Glomerular visceral epithelial cell (primary cell): ENCODE measurements at regions not wholly inside any gene's neighbourhood (a gene's known extent, or its start where the extent isn't known, plus 50 kb on each side); places are given as distances from the start of the nearest gene placed in this dataset.
"Not testable (repeated sequence)": the region's sequence is repeated elsewhere in the genome, so short reads cannot be mapped to it uniquely, and the experiment has no call there.

Experiments
- DNase-seq: peaks from one replicate; pipeline ENCODE4 v3.0.0-alpha.2; 2016; ENCODE audit errors: extremely low spot score

DNA sequence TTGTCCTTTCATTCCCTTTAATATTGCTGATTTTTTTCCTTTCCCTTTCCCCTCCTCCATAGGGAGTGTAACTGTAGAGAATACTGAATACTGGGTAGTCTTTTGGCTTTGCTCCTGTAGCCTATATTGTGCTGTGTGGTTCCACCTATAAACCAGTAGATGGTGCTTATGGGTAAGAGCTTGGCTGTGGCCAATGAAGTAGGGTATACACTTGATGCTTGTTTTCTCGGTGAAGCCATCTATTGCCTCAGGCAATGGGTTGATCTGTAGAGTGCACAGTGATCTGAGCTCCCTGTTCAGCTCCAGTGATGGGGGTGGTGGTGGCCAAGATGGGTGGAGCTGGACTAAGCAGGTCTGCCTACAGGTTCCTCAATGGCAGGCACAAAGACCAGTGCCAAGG is 203.3 kb upstream of the IMPG1 start:
- DNase-seq, result no peak

DNA sequence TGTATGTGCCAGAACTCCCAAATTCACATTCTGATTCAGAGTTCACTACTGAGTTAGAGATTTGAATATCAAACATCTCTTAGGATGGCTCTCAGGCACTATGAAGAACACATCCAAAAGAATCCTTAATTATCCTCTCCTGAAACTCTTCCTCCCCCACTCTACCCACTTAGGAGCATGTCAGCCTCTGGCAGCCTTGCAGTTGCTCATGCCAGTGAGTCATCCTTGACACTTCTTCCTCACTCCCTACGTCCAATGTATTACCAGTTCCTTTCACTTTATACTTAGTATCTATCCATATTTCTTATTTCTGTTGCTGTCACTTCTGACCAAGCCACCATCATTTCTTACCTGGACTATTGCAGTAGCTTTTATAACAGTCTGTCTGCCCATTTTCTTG is 192.0 kb upstream of the IMPG1 start:
- peak; percentile 4 for DNase-seq

DNA sequence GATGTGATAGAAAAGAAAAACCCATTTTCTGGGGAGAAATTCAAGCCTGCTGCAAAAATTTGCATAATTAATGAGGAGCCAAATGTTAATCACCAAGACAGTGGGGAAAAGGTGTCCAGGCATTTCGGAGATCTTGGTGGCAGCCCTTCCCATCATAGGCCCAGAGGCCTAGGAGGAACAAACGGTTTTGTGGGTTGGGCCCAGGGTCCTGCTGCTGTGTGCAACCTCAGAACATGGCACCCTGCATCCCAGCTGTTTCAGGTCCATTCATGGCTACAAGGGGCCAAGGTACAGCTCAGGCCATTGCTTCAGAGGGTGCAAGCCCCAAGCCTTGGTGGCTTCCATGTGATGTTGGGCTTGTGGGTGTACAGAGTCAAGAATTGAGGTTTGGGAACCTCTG is 189.8 kb upstream of the IMPG1 start:
- no peak for DNase-seq

DNA sequence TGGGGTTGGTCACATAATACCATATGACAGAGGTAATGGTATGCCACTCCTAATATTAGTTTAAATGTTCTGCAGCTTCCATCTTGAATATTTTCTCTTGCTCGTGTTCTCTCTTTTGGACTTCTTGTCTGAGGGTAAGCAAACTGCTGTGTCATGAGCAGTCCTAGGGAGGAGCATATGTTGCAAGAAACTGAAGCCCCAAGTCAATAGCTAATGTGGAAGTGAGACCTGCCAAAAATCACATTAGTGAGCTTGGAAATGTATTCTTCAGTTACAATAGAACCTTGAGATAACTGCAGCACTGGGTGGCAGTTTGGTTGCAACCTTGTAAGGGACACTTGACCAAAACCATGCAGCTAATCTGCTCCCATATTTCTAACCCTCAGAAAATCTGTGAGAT is 178.2 kb upstream of the IMPG1 start:
- DNase-seq, result no peak

DNA sequence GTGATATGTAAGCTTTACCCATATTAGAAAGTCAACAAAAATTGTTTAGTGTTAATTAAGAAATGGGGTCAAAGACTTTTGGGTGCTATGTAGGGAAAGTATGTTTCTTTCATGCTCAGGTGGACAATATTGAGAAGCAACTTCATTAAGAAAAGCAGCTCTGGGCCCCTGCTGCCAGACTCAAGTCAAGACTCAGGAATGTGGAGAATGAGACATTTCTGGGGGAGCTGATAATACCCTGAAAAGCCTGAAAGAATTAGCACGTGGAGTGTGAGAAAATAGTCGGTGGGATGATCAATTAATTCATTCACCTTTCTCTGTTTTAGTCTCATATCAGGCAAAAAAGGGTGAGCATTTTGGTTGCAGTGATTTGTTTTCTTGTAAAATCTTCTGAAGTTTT is 175.1 kb upstream of the IMPG1 start:
- no peak for DNase-seq

DNA sequence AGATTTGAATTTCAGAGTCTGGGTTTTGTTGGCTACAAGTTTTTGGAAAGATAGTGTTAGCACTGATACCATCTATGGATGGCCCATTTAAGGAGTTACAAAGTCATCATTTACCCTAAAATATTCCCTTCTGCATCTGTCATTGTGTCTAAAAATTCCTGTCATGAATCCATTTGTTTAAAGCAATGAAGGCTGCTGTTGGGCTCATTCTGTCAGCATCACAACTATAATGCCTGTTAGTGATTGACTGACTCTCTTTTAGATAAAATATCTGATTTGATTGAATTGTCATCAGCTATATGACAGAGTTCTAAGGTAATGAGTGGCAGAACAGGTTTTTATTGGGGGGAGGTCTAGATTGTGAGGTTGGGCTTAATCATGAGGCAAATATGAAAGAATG is 167.6 kb upstream of the IMPG1 start:
- no peak for DNase-seq

DNA sequence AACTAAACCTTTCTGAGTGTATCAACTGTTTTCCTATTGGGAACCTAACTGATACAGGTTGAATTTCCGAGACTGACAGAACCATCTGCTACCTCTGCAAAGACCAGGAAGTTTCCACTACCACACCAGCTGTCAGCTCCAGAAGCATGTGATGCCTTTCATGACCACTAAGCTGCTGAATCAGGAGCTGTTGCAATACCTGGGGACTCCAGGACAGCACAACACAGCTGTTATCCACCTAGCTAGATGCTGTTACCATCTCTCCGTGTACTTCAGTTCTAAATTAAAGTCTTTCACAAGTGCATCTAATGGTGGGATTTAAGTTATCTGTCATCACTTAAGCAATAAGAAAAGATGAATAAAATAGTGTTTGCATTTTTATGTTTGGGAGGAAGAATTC is 158.2 kb upstream of the IMPG1 start:
- DNase-seq, result no peak

DNA sequence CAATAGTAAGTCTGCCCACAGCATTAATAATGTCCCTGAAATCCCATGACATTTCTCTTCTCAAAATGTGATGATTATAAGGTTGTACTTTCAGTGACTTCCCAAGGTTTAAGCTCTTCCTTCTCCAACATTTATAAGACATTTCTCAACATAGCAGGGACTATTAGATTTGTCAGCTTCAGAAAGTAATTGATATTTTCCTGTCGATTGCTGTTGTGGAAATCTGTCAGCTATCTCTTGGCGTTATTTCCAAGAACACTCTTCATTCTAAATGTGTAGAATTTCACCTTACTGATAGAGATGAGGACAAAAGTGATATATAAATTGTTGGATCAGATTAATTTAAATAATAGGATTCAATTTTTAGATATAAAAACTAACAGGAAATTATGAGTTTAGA is 149.7 kb upstream of the IMPG1 start:
- DNase-seq, result no peak

DNA sequence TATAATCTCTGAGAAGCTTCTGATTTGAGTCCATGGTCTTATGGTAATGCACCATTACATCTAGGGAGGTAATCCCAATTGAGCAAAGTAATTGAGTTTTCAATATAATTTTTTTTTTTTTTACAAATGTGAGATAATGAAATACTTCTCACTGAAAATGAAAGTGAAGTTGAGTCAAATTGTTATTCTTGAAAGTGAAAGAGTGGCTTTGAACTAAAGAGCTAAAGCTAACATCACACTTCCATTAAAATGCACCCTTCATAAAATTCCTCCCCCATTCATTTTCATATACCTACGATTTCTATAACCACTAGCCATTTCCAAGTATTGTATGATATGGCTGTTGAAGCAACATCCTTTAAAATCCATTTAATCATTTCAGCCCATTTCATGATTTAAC is 149.1 kb upstream of the IMPG1 start:
- no peak for DNase-seq

DNA sequence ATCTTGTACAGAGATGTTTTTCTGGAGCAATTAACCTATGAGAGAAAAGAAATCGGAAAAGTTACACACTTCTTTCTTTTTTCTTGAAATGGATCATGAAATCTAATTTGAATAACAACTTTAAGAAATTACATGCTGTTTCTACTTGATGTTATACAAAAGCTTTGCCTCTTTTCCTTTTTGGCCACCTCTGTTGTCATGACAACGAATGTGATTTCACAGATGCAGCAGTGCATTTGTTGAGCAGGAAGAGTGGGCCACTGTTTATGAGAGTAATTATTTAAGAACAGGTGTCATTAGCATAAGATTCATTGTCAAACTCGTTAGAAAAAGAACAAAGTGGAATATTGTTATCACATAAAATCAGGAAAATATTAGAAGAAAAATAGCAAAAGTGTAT is 148.3 kb upstream of the IMPG1 start:
- DNase-seq, result no peak

DNA sequence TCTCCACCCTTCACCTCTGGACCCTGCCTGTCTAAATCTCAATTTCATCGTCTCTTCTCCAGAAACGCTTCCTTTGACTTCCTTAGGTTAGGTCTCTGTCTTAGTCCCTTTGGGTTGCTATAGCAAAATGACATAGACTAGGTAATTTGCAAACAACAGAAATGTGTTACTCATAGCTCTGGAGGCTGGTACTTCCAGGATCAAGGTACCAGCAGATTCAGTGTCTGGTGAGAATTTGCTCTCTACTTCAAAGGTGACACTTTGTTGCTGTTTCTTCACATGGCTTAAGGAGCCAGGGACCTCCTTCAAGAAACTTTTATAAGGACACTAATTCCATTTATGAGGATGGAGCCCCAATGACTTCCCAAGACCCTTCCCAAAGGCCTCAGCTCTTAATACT is 145.1 kb upstream of the IMPG1 start:
- no peak for DNase-seq

DNA sequence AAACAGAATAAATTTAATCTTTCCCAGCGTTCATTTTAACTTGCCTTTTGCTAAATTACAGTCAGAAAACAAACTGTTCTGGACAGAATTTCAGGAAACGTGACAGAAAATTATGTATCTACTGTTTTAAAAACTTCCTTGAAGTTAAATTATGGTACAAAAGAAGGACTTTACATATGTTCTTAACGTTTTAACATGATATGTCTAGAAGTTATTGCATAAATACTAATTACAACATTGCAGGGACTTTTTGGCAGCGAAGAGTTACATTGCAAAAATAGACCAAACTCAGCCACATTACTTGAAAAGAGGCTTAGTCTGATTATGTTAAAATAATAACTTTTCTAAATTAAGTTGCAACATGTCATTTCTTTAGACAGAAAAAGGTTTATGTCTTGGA is 142.1 kb upstream of the IMPG1 start:
- DNase-seq, result no peak

DNA sequence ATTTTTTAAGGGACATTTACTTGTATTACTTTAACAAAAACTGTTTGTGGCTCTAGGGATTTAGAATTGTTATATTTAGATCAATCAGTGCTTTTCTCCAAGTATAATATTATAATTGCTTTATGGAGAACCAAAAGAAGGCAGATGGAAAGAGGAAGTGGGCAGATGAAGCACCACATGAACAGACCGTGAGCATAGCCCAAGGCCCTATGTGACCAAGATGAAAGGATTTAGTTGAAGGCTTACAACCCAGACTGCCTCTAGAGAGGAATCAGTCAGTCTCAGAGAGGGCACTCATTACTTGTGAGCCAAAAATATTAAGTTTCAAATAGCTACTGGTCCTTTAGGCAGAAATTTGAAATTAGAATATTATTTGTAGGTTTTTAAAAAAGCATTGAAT is 102.3 kb upstream of the IMPG1 start:
- no peak for DNase-seq

DNA sequence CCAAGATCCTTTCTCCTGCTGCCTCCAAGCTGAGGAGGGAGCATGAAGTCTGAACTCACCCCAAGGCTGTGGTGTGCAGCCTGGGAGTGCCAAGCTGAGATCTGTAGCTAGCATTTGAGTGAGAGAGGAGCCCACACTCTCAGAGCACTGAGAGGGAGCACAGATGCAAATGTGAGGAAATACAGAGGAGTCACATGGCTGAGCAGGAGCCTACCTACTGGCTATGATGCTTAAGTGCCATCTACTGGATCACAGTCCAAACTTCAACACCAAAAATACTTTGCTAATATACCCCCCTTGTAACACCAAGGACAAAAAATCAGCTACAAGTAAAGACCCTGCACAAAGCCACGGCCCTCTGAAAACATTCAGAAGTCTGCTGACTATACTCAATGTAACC is 94.4 kb upstream of the IMPG1 start:
- no peak for DNase-seq

DNA sequence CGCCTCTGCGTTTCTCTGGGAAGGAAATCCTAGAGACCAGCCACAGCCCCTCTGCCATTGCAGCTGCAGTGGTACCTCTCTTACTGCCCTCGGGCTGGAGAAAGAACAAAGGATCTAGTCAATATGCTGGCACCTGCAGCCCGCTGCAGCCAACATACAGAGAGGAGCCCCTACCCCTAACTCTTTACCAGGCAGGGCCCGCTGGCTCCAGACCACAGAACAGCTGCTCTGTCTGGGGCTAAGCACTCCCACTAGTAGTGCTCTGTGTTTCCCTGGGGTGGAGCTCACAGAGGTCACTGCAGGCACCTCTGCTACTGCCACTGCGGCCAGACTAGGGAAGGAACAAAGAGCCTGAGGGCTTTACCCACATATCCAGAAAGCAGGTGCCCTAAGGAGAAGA is 93.8 kb upstream of the IMPG1 start:
- no peak for DNase-seq

DNA sequence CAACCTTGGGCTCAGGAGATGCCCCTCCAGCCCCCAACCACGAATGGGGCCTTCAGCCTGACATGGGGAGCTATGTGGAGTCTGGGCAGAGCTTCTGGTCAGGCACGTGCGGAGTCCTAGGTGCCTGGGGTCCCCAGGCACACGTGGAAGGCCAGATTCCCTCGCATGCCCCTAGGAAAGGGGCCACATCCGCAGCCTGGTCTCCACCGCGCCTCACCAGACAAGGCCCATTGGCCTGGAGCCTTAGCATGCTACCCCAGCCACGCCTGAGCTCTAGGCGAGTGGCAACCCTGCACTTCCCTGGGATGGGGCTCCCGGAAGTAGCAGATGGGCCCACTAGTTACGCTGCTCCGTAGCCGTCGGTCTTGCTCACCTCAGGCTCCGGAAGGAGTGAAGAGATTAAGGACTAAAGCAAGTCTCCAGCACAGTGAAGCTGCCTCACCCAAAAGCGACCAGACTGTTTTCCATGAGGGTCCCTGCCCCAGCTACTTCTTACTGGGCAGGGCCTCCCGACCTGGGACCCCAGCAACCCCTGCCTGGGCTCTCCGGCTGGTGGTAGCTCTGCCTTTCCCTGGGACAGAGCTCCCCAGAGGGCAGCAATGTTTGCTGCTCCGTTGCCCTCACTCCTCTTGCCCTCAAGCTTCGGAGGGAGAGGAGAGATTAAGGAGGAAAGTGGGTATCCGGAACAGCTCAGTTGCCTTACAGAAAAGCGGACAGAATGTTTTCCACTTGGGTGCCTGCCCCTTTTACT is 93.2 kb upstream of the IMPG1 start:
- DNase-seq, result no peak

DNA sequence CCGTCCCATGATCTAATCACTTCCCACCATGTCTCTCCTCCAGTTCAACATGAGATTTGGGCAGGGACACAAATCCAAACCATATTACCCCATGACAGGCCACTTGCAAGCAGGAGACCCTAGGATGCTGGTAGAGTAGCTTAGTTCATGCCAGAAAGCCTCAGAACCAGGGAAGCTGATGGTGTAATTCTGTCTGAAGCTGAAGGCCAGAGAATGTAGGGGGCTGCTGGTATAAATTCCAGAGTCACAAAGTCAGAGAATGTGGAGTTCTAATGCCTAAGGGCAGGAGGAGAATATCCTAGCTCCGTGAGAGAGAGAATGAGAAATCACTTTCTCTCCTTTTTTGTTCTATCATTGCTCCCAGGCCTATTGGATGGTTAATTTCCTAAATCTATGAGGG is 90.3 kb upstream of the IMPG1 start:
- no peak for DNase-seq

DNA sequence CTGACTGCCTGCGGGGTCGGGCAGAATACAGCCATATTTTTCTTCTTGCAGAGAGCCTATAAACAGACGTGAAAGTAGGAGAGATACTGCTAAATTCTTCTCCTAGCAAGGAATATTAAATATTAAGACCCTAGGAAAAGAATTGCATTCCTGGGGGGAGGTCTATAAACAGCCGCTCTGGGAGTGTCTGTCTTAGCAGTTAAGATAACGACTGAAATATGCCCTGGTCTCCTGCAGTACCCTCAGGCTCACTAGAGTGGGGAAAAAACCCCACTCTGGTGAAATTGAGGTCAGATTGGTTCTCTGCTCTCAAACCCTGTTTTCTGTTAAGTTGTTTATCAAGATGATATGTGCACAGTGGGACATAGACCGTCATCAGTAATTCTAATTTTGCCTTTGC is 85.3 kb upstream of the IMPG1 start:
- not testable (repeated sequence) for DNase-seq

DNA sequence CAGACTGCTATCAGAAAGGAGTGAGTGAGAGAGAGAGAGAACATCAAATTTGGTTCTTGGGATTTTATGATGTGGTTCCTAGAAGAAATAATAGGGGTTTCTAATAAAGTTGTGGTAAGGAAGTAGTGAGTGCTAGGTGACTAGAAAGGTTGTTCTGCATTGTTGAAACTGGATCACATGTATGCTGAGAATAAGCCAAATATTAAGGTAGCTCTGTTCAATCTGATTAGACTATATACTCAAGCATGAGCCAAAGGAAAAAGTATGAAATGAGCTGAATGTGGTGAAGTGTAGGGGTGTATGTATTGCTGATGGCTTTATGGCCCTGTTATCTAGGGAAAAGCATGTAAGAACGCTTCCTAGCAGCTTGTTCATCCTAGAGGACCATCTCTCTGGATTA is 63.0 kb upstream of the IMPG1 start:
- no peak for DNase-seq

DNA sequence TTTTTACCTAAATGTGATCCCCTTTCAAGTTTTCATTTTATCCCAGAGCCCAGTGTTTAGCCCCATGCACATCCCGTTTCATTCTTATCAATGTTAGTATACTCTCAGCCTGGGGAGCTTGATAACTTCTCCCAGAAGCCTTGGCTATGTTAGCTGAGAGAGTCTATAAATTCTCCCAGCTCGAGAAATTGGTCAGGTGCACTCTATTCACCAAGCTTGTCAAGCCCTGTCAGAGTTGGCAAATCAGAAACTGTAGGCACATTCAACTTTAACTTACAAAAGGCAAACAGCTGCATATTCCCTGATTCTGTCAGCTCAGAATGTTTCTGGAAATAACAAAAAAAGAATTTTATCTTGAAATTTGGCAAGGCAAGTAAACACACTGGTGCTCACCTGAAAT is 62.2 kb upstream of the IMPG1 start:
- no peak for DNase-seq

DNA sequence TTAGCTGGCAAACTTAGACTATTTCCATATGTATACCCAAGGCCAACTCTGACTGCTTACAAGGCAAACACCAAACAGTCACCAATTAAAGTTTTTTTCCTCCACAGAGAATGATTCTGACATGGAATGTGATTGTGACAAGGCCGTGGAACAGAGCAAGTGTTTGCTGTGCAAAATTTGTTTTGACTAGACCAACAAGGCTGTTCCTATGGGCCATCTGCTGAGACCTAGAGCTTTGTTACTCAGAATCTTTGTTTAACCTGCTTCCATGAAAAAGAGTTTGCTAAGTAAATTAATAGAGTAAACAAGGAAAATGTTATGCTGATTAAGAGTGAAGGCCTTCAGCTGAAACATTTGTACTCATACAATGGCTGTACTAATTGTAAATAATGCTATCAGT is 51.6 kb upstream of the IMPG1 start:
- no peak for DNase-seq
